HEK293T (cell line): ENCODE measurements at regions not wholly inside any gene's neighbourhood (a gene's known extent, or its start where the extent isn't known, plus 50 kb on each side); places are given as distances from the start of the nearest gene placed in this dataset.

Experiments
- ARNT ChIP-seq: fragments of 450-650 bp; IDR thresholded peaks from 2 replicates; pipeline ENCODE4 v1.6.1; 2017; ENCODE audit warnings: mild to moderate bottlenecking
- BHLHE40 ChIP-seq: fragments of 450-650 bp; IDR thresholded peaks from 2 replicates; pipeline ENCODE4 v1.6.1; 2016; ENCODE audit warnings: mild to moderate bottlenecking, moderate library complexity, borderline replicate concordance
- CTBP1 ChIP-seq: fragments of 450-650 bp; IDR thresholded peaks from 2 replicates; pipeline ENCODE4 v1.6.1; 2016; ENCODE audit warnings: borderline replicate concordance
- ELF4 ChIP-seq: fragments of 450-650 bp; IDR thresholded peaks from 2 replicates; pipeline ENCODE4 v1.6.1; 2017; ENCODE audit warnings: antibody characterized with exemption
- FOXA1 ChIP-seq: fragments of 450-650 bp; IDR thresholded peaks from 2 replicates; pipeline ENCODE4 v1.6.1; 2016; ENCODE audit warnings: mild to moderate bottlenecking
- FOXK2 ChIP-seq: fragments of 450-650 bp; IDR thresholded peaks from 2 replicates; pipeline ENCODE4 v1.6.1; 2016; ENCODE audit warnings: mild to moderate bottlenecking
- FOXM1 ChIP-seq: fragments of 450-650 bp; IDR thresholded peaks from 2 replicates; pipeline ENCODE4 v1.6.1; 2017; ENCODE audit warnings: mild to moderate bottlenecking, borderline replicate concordance
- L3MBTL2 ChIP-seq: fragments of 450-650 bp; conservative IDR thresholded peaks from 2 replicates; pipeline ENCODE4 v1.6.1; 2016; ENCODE audit warnings: mild to moderate bottlenecking
- LEF1 ChIP-seq: fragments of 450-650 bp; IDR thresholded peaks from 2 replicates; pipeline ENCODE4 v1.6.1; 2017; ENCODE audit warnings: mild to moderate bottlenecking, borderline replicate concordance
- NFRKB ChIP-seq: fragments of 450-650 bp; IDR thresholded peaks from 2 replicates; pipeline ENCODE4 v1.6.1; 2016; ENCODE audit warnings: mild to moderate bottlenecking, moderate library complexity
- PKNOX1 ChIP-seq: fragments of 450-650 bp; IDR thresholded peaks from 2 replicates; pipeline ENCODE4 v1.6.1; 2016
- SP1 ChIP-seq: fragments of 450-650 bp; IDR thresholded peaks from 2 replicates; pipeline ENCODE4 v1.6.1; 2017
- SUZ12 ChIP-seq: fragments of 450-650 bp; IDR thresholded peaks from 2 replicates; pipeline ENCODE4 v1.6.1; 2016; ENCODE audit warnings: mild to moderate bottlenecking
- ZNF384 ChIP-seq: fragments of 450-650 bp; IDR thresholded peaks from 2 replicates; pipeline ENCODE4 v1.6.1; 2016

- TF ChIP-seq ZNF384 (no peak), NFRKB (no peak), PKNOX1 (no peak), L3MBTL2 (no peak), SP1 (no peak), BHLHE40 (no peak), CTBP1 (no peak), FOXM1 (no peak), ARNT (no peak), FOXA1 (no peak), FOXK2 (no peak), ELF4 (no peak), SUZ12 (no peak), LEF1 (no peak)
Observed at GRCh38 chr15:93880358-93880757, 351.0 kb upstream of the MCTP2 start.
